ENCODE measurements at regions not wholly inside any gene's neighbourhood (a gene's known extent, or its start where the extent isn't known, plus 50 kb on each side); places are given as distances from the start of the nearest gene placed in this dataset.

- Mint-ChIP-seq H3K27ac (no peak overlapping the region), H3K4me1 (peaks cover 16% of the 10 kb centered on the region), H3K27me3 (ENCODE audit: low read depth) (peaks cover 12% of the 10 kb centered on the region)
Measured at GRCh38 chr11:70550456-70551195, 152.3 kb downstream of the CTTN start.

GRCh38 chr11:70551351-70552166 is 153.2 kb downstream of the CTTN start:
- Mint-ChIP-seq H3K36me3 (ENCODE audit: low read depth) (no peaks in the 10 kb centered on the region), H3K9me3 (no peaks in the 10 kb centered on the region), H3K4me3 (no peak overlapping the region), H3K27me3 (ENCODE audit: low read depth) (peaks cover 11% of the 10 kb centered on the region), H3K4me1 (peaks cover 15% of the 10 kb centered on the region), H3K27ac (no peak overlapping the region)
- TF ChIP-seq CTCF (IDR thresholded peaks at IDR 0.05; ENCODE audit: unreplicated experiment in 3 of 3) = no peak

More at GRCh38 chr11:70550456-70551195, 152.3 kb downstream of the CTTN start:
- no peak for TF ChIP-seq CTCF (IDR thresholded peaks at IDR 0.05; ENCODE audit: unreplicated experiment in 3 of 3)
- H3K9me3 Mint-ChIP-seq = no peaks in the 10 kb centered on the region
- no peak overlapping the region for H3K4me3 Mint-ChIP-seq
- no peaks in the 10 kb centered on the region for H3K36me3 Mint-ChIP-seq (ENCODE audit: low read depth)

- H3K4me1 Mint-ChIP-seq = peaks cover 17% of the 10 kb centered on the region
- no peak for TF ChIP-seq CTCF (IDR thresholded peaks at IDR 0.05; ENCODE audit: unreplicated experiment in 3 of 3)
- no peaks in the 10 kb centered on the region for H3K36me3 Mint-ChIP-seq (ENCODE audit: low read depth)
- no peaks in the 10 kb centered on the region for H3K9me3 Mint-ChIP-seq
- no peak overlapping the region for H3K4me3 Mint-ChIP-seq
- H3K27ac Mint-ChIP-seq = no peak overlapping the region
- H3K27me3 Mint-ChIP-seq (ENCODE audit: low read depth) = peaks cover 4% of the 10 kb centered on the region
Measured at GRCh38 chr11:70552167-70553150, 154.1 kb downstream of the CTTN start.

GRCh38 chr11:70555078-70555477 is 156.7 kb downstream of the CTTN start:
- Mint-ChIP-seq H3K36me3 (ENCODE audit: low read depth) (no peaks in the 10 kb centered on the region), H3K9me3 (no peaks in the 10 kb centered on the region), H3K4me1 (peaks cover 14% of the 10 kb centered on the region), H3K4me3 (no peak overlapping the region), H3K27ac (no peak overlapping the region), H3K27me3 (ENCODE audit: low read depth) (peaks cover 3% of the 10 kb centered on the region)
- TF ChIP-seq CTCF (IDR thresholded peaks at IDR 0.05; ENCODE audit: unreplicated experiment in 3 of 3) = no peak

GRCh38 chr11:70556884-70557741 is 158.8 kb downstream of the CTTN start:
- Mint-ChIP-seq H3K4me3 (no peak overlapping the region), H3K27me3 (ENCODE audit: low read depth) (peaks cover 15% of the 10 kb centered on the region), H3K4me1 (peaks cover 14% of the 10 kb centered on the region), H3K36me3 (ENCODE audit: low read depth) (no peaks in the 10 kb centered on the region), H3K27ac (no peak overlapping the region), H3K9me3 (no peaks in the 10 kb centered on the region)
- TF ChIP-seq CTCF (IDR thresholded peaks at IDR 0.05; ENCODE audit: unreplicated experiment in 3 of 3) = no peak

Data from nephron (organoid).